ENCODE measurements at regions not wholly inside any gene's neighbourhood (a gene's known extent, or its start where the extent isn't known, plus 50 kb on each side); places are given as distances from the start of the nearest gene placed in this dataset.

GRCh38 chr5:9771079-9771478, 140.9 kb upstream of the TAS2R1 start:
- Histone ChIP-seq H3K9me3 (ENCODE audit: control insufficient read depth, insufficient read depth, low read depth, low read length) (no peaks in the 10 kb centered on the region), H3K4me3 (ENCODE audit: low read depth, low read length) (no peak overlapping the region), H3K36me3 (ENCODE audit: control insufficient read depth in 2 of 2, insufficient read depth in 1 of 2, low read length in 2 of 2) (no peaks in the 10 kb centered on the region), H3K4me1 (ENCODE audit: control insufficient read depth, insufficient read depth, low read length) (no peaks in the 10 kb centered on the region), H3K27ac (ENCODE audit: extremely low read depth, low read depth, low read length) (no peak overlapping the region)
- TF ChIP-seq ZBTB17 (tag by site-specific recombination; IDR thresholded peaks at IDR 0.05) (no peak), SP7 (tag by site-specific recombination; IDR thresholded peaks at IDR 0.05) (no peak), ZNF184 (tag by site-specific recombination; IDR thresholded peaks at IDR 0.05) (no peak), ZBTB1 (tag by site-specific recombination; IDR thresholded peaks at IDR 0.05) (no peak), MZF1 (tag by site-specific recombination; IDR thresholded peaks at IDR 0.05; ENCODE audit: borderline replicate concordance) (no peak), ZNF202 (tag by site-specific recombination; IDR thresholded peaks at IDR 0.05; ENCODE audit: borderline replicate concordance) (no peak), ZNF843 (tag by site-specific recombination; IDR thresholded peaks at IDR 0.05) (no peak), ZNF626 (tag by site-specific recombination; IDR thresholded peaks at IDR 0.05) (no peak), ZNF280D (tag by site-specific recombination; IDR thresholded peaks at IDR 0.05) (no peak), ZNF548 (tag by site-specific recombination; IDR thresholded peaks at IDR 0.05) (no peak), ZNF394 (tag by site-specific recombination; IDR thresholded peaks at IDR 0.05; ENCODE audit: borderline replicate concordance) (no peak), ZNF404 (tag by site-specific recombination; IDR thresholded peaks at IDR 0.05) (no peak), ZNF132 (tag by site-specific recombination; IDR thresholded peaks at IDR 0.05; ENCODE audit: borderline replicate concordance) (no peak), ZNF521 (tag by site-specific recombination; IDR thresholded peaks at IDR 0.05) (no peak), ZNF654 (tag by site-specific recombination; IDR thresholded peaks at IDR 0.05; ENCODE audit: low read depth) (no peak)
- ChIA-PET CTCF (no interaction called here), POLR2A (no interaction called here)

GRCh38 chr5:9766581-9766980, 136.4 kb upstream of the TAS2R1 start:
- H3K36me3 ChIP-seq (ENCODE audit: control insufficient read depth in 2 of 2, insufficient read depth in 1 of 2, low read length in 2 of 2), result no peaks in the 10 kb centered on the region
- H3K4me1 ChIP-seq (ENCODE audit: control insufficient read depth, insufficient read depth, low read length), result no peaks in the 10 kb centered on the region
- ChIA-PET CTCF (no interaction called here), POLR2A (no interaction called here)
- TF ChIP-seq ZBTB6 (tag by site-specific recombination; IDR thresholded peaks at IDR 0.05) (no peak), ZNF76 (tag by site-specific recombination; IDR thresholded peaks at IDR 0.05; ENCODE audit: borderline replicate concordance, low read depth) (no peak), HOXD13 (CRISPR knock-in tag; IDR thresholded peaks at IDR 0.05; ENCODE audit: borderline replicate concordance) (no peak), ZNF48 (tag by site-specific recombination; IDR thresholded peaks at IDR 0.05) (no peak), ZNF704 (tag by site-specific recombination; IDR thresholded peaks at IDR 0.05) (no peak), ZNF223 (tag by site-specific recombination; IDR thresholded peaks at IDR 0.05) (no peak), ZNF24 (tag by site-specific recombination; IDR thresholded peaks at IDR 0.05) (no peak), ZNF792 (tag by site-specific recombination; IDR thresholded peaks at IDR 0.05) (no peak), ZBTB49 (tag by site-specific recombination; IDR thresholded peaks at IDR 0.05; ENCODE audit: low read depth) (no peak), ZNF274 (IDR thresholded peaks at IDR 0.05; ENCODE audit: low read length) (no peak), ZNF274 (tag by site-specific recombination; IDR thresholded peaks at IDR 0.05; ENCODE audit: borderline replicate concordance) (no peak), ZFP69B (tag by site-specific recombination; IDR thresholded peaks at IDR 0.05) (no peak), ZNF214 (tag by site-specific recombination; IDR thresholded peaks at IDR 0.05; ENCODE audit: borderline replicate concordance) (no peak), ZNF416 (tag by site-specific recombination; IDR thresholded peaks at IDR 0.05) (no peak), HOXC10 (CRISPR knock-in tag; IDR thresholded peaks at IDR 0.05) (no peak), ZNF175 (tag by site-specific recombination; IDR thresholded peaks at IDR 0.05) (no peak), ZNF548 (tag by site-specific recombination; IDR thresholded peaks at IDR 0.05) (no peak)
- no peak overlapping the region for H3K27ac ChIP-seq (ENCODE audit: extremely low read depth, low read depth, low read length)
- H3K9me3 ChIP-seq (ENCODE audit: control insufficient read depth, insufficient read depth, low read depth, low read length), result no peaks in the 10 kb centered on the region
- H3K4me3 ChIP-seq (ENCODE audit: low read depth, low read length), result no peak overlapping the region

Measured in HEK293 (cell line).